HG03175 (cell line): ENCODE measurements at regions not wholly inside any gene's neighbourhood (a gene's known extent, or its start where the extent isn't known, plus 50 kb on each side); places are given as distances from the start of the nearest gene placed in this dataset.
"Not testable (repeated sequence)": the region's sequence is repeated elsewhere in the genome, so short reads cannot be mapped to it uniquely, and the experiment has no call there.

Experiments used
- ATAC-seq: cut with Tn5 transposase; IDR thresholded peaks from one replicate; pipeline ENCODE4 v1.9.1; 2021; ENCODE audit warnings: mild to moderate bottlenecking, moderate library complexity; ENCODE audit not compliant: unreplicated experiment

DNA sequence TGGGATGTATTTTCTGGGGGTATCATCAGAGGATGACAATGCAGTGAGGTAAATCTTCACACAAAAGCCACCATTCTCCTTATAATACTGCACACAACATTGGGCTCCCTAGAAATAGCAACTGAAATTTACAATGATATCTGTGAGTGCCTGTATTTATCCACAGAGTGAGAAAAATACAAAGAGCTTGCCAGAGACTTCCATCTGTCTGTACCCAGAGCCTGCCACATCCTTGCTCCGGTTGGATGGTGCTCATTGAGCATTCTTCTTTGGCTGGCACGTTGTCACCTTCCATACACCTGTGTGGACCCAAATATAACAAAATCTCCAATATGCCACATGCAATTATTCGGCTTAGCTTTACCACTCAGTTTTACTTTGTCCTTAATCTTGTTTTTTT is 189.5 kb upstream of the UFM1 start:
- ATAC-seq, result no peak

DNA sequence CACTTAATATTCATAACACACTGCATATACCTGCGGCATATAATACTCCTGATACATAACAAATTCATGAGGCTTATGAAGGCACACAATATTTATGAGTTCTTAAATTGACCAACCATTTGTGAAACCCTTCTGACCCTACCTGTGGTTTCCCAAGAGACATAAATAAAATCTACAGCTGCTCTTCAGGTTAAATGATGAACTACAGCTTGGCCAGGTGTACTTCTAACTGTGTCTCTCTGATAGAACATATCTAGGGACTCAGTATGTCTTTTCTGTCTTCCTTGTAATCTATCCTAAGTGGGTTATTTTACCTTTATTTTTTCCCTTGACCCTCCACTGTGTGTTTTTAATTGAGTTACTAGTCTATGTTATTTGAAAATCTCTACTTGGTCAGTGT is 189.9 kb upstream of the UFM1 start:
- no peak for ATAC-seq

DNA sequence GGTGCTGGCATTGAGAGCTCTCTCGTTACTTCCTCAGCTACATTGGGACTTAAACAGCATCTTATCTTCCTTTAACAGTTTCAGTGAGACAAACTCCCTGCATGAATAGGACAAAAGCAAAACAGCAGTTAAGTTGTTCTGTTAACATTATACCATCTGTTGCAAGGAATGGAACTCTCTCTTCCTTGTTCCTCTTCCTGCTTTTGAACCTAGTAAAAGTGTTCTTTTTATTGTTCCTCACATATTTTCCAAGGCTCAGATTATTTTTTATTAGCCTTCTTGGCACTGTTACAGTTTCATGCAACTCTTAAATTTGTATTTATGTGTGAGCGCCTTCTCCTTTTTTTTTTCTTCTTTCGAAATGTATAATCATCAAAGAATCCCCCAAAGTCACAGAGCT is 202.6 kb upstream of the UFM1 start:
- no peak for ATAC-seq

DNA sequence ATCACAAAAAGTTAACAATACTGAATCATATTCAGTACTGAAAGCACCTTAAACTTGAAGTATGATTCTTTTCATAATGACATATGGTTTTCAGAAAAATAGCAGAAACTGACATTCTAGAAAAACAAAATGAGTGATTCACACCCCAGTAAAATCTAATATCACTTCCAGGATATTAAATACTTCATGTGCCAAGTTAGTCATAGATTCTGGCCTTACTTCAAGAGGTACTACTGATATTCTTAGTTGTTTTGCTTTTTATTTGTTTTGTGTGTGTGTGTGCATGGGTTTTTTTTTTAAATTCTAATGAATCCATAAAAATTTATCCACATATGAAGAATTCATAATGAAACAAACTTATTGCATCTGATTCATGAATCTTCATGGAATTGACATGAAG is 207.9 kb upstream of the UFM1 start:
- no peak for ATAC-seq

DNA sequence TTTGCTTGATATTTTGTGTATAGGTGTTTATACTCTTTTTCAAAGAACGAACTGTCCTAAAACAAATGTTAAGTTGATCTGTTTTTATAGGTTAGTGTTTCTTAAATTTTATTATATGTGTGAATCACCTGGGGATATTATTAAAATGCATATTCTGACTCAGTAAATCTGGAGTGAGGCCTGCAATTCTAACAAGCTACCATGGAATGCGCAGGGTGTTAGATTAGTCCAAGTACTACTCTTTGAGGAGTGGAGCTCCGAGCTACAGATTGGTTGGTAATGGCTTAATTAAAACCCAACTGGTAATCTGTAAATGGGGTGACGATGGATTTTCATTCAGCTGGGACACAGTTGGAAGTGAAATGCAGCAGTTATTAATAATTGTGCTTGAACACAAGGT is 214.1 kb upstream of the UFM1 start:
- ATAC-seq, result no peak

DNA sequence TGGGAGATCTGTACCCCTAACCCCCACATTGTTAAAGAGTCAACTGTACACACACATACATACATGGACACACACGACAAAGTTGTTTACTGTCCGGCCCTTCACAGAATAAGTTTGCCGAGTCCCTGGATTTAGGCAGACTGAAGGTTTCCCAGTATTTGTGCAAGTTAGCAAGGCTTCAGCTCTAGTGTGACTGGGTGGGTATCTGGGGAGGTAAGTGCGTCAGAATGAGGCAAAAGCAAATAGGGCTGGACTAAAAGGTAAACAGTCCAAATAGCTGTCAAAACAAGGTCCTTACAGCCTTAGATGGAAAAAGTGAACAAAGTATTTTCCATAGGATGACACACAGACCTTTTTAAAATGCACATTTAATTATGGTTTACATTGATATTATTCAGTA is 228.4 kb upstream of the UFM1 start:
- ATAC-seq, result no peak

DNA sequence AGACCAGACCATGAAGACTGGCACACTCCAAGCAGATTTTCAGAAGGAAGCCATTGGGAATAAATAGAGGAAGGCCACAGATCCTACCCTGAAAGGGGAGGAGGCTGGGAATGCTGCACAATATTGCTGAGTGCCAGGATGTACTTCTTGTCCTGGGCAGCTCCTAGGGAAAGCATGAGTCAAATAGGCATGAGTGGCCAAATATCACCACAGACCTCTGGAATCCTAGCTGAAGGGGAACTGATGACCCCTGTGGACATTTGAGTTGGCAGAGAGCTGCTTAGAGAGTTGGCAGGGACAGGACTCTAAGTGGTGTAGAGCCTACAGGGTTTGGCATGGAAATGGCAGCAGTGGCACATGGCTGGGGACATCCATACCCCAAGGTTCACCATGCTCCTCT is 234.3 kb upstream of the TRPC4 start:
- no peak for ATAC-seq

DNA sequence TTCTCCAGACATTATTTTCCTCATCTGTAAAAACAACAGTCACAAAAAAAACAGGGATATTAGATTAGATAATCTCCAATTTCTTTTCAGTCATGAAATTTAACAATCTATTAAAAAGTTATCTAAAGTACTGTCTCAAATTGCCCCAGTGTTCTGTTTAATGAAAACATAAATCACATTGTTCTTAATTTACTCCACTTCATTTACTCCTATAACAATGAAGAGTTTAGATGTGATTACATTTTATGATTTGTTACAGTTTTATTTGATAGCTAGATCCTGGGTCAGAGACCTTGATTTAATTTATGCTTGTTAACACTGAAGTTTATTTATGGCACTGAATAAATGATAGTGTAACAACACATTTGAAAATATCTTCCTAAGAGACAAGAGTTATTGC is 230.2 kb upstream of the TRPC4 start:
- ATAC-seq, result no peak

DNA sequence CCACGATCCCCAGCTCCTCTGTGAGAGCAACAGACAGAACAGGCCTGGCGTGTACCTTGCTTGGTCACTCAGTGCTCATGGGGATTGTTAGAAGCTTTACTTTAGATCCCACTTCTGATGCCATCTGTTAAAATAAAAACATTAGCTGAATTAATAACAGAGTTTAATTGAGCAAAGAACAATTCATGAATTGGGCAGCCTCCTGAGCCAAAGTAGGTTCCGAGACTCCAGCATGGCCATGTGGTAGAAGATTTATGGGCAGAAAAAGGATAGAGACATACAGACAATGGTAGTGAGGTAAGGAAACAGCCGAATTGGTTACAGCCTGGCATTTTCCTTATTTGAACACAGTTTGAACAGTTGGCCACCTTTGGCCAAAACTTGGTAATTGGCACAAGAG is 223.9 kb upstream of the TRPC4 start:
- ATAC-seq, result no peak

DNA sequence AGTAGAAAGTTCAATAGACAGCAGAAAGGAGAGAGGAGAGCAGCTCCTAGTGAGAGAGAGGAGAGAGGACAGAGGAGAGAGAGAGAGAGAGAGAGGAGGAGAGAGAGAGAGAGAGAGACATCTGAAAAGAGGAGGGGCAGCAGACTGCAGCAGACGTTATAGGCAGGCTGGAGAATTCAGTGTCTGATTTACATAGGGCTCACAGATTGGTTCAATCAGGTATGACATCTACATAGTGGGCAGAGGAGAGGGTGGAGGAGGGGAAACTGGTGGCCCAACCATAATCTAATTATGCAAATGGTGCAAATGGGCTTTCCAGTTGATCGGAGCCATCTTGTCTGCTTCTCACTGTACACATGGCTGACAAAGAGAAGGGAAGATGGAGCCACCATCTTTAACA is 221.3 kb upstream of the TRPC4 start:
- no peak for ATAC-seq

DNA sequence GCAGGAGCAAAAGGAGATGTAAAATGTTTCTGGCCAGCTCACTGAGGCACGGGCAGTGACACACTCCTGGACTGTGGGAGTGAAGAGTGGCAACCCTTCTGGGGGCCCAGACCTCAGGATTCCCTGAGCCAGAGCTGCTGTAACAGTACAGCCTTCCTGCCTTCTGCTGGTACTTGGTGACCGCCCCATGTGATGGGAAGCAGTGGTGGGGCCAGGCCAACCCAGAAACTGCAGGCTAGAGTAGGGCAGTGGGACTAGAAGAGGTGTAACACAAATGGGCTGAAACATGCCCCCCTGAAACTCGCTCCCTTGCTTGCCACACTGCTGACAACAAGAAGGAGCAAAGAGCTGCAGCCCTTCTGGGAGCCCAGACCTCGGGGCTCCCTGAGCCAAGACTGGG is 217.1 kb upstream of the TRPC4 start:
- no peak for ATAC-seq

DNA sequence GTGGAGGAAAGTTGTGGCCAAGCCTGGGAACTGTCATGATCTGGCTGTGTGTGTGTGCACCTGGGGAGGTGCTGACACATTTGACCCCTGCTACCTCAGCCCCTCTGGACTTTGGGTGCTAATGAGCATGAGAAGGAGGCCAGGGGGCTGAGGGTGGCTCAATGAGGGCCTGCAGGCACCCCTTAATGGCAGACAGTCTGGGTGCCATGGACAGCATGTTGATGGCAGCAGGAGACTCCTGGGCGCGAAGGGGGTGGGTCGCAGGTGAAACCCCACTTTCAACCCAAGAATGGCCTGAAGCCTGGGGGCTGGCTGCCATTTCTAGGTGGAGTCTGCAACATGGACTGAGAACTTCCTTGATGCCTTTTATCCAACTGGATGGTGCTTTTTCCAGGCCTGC is 216.4 kb upstream of the TRPC4 start:
- ATAC-seq, result no peak

DNA sequence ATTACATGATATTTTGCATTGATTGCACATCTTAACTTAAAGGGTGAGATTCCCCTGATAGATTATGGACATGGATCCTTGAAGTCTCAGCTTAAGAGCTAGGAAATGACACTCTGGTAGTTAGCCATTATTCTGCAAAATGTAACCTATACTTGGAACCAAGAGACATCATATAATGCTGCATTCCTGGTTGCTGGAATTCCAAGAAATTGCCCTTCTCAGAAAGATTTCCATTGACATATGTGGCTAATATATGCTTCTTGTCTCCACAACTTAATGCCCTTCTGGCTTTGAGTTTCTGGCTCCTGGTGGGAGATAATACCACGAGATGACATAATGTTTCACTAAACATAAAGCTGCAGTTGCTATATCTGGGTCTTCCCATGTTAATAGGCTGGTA is 204.4 kb upstream of the TRPC4 start:
- no peak for ATAC-seq

DNA sequence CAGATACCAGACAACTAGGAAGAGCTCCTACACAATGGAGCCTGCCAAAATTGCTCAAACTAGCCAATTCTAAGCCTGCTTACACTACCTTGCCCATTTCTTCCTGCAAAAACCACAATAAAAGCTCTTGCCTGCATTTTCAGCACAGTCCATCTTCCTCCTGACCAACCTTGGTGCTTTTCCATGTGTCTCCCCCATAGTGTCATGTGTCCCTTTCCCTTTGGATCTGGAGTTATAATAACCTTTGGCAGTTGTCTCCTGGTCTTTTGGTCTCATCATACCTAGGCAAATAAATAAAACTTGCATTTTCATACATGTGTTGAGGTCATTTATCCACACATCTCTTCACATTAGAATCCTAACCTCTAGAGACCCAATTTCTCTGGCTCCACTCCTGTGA is 203.1 kb upstream of the TRPC4 start:
- no peak for ATAC-seq

DNA sequence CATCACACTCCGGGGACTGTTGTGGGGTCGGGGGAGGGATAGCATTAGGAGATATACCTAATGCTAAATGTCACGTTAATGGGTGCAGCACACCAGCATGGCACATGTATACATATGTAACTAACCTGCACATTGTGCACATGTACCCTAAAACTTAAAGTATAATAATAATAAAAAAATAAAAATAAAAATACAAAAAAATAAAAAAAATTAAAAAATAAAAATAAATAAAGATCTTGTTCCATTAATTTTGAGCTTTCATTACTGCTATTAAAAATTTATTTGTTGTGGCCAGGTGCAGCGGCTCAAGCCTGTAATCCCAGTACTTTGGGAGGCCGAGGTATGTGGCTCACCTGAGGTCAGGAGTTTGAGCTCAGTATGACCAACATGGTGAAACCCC is 201.8 kb upstream of the TRPC4 start:
- not testable (repeated sequence) for ATAC-seq

DNA sequence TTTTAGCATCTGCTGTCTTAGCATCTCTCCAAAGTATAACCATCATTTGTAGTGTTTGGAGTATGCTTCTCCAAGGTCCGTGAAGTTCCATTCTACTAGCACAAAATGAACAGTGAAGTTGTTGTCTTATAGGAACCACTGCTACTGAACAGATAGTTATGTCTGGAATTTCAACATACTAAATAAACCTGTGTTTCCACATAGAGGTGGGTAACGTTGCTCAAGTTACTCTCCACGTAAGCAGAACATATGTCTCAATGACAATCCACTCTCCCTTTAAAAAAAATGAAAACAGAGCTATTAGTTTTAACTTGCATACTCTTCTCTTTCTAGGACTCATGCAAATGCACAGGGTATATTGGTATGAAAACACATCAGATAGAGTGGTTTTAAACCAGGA is 184.3 kb upstream of the TRPC4 start:
- no peak for ATAC-seq

DNA sequence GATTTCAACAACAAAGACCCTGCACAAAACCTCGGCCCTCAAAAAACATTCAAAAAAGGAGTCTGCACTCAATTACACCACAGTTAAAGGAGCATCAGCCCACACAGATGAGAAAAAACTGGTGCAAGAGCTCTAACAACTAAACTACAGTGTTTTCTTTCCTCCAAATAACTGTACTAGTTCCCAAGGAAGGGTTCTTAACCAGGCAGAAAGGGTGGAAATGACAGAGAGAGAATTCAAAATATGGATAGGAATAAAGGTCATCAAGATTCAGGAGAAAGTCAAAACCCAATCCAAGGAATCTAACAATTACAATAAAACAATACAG is 176.4 kb upstream of the TRPC4 start:
- ATAC-seq, result no peak

DNA sequence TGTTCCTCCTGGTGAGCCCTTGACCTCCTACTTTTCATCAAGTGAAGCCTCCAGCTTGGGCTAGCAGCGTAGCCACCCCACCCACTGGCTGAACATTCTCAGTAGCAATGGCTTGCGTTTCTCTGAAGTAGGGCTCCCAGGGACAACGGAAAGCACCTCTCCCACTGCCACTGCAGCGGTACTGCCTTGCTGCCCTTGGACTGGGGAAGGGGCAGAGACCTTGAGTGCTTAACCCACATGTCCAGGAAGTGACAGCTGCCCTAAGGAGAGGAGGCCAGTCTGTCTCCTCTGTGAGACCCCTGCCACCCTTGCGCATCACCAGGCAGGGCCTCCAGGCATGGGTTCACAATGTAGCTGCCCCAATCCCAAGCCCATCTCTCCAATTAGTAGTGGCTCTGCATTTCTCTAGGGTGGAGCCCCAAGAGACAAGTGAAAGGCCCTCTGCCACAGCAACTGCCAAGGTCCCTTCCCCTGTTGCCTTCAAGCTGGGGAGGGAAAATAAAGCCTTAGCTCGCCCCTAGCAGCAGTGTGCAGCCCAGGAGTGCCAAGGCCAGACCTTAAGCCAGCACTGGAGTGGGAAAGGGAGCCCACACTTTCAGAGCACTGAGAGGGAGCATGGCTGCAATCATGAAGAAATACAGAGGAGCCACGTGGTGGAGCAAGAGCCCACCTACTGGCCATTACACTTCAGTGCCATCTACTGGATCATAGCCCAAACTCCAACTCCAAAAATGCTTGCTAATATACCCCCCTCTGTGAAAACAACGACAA is 175.9 kb upstream of the TRPC4 start:
- peak; percentile 84 for ATAC-seq

DNA sequence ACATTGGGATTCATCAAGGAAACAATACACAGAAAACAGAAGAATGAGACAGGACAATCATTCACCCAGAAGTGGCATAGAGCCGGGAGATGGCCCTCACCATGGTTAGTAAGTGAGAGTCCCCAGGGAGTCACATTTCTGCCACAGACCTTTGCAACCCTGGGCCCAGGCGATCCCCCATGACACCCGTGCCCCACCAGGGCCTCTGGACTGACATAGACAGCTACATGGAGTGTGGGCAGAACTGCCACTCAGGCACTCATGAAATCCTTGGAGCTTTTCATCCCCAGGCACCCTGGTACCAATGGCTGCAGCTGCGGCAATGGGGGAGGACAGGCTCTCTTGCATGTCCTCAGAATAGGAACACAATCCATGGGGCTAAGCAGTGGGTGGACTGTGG is 174.5 kb upstream of the TRPC4 start:
- no peak for ATAC-seq

DNA sequence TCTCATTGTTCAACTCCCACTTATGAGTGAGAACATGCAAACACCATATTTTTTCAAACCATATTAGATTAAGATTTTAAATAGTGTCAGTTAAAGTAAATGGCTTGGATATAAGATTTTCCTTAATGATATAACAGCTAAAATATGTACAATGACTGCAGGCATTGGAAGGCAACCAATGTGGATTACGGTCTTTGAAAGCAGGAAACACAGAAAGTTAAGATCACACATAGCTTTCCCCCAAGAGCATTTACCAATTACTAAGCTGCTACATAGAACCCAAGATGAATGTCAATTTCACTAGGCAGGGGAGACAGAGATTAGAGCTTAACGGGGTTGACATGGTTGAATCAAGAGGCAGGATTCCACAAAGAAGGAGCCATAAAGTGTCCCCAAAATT is 173.2 kb upstream of the TRPC4 start:
- no peak for ATAC-seq

DNA sequence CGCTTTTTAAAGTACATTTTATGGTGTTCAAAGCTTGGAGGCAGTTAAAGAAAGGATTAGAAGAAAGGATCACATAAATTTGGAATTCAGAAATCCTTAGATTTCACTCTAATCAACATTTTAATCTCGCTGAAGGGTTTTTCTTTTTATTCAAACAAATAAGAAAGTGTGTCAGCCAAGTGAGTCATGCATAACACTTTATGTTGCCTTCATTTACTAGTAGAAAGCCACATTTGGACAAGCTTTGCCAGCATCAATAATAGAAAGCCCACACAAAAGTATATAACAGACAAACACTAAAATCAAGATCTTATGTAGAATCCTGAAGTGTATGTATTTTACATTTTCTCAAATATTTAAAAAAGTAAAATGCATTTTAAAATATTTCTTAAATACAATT is 154.9 kb upstream of the TRPC4 start:
- ATAC-seq, result no peak

DNA sequence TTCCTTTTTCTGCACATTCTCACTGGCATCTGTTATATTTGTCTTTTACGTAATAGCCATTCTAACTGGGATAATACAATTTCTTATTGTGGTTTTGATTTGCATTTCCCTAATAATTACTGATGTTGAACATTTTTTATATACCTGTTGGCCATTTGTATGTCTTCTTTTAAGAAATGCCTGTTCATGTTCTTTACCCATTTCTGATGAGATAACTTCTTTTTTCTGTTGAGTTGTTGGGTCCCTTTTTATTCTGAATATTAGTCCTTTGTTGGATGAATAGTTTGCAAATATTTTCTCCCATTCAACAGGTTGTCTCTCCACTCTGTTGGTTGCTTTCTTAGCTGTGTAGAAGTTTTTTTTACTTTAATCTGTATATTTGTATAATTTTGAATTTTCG is 147.7 kb upstream of the TRPC4 start:
- ATAC-seq, result no peak

DNA sequence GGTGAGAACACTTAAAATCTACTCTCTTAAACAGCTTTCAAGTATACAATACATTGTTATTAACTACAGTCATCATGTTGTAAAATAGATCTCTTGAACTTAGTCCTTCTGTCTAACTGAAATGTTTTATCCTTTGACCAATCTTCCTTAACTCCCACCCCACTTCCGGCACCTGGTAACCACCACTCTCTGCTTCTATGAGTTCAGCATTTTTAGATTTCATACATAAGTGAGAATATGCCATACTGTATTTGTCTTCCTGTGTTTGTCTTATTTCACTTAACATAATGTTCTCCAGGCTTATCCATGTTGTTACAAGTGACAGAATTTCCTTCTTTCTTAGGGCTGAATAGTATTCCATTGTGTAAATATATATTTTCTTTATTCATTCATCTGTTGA is 144.1 kb upstream of the TRPC4 start:
- no peak for ATAC-seq

DNA sequence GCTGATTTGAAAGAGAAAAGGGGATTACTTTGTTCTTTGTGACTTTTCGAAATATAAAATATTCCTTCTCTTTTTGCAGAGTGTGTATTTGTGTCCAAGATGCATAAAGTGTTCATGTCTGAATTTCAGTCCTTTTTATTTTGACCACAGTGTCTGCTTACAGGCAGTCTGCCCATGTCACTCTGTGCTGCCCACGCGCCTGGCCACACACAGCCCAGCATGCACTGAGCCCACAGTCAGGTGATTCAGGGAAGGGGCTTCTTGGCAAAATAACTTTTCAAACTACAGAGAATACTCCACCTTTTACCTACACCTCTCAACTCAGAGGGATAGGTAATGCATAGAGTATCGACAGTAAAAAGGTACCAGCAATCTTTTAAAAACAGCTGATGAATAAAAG is 142.5 kb upstream of the TRPC4 start:
- ATAC-seq, result no peak
